ENCODE measurements at regions not wholly inside any gene's neighbourhood (a gene's known extent, or its start where the extent isn't known, plus 50 kb on each side); places are given as distances from the start of the nearest gene placed in this dataset.

- TF ChIP-seq CSRNP3 (CRISPR knock-in tag; IDR thresholded peaks at IDR 0.05) = no peak
- no peak for TF ChIP-seq ZNF8 (CRISPR knock-in tag; IDR thresholded peaks at IDR 0.05)
- TF ChIP-seq OSR1 (CRISPR knock-in tag; IDR thresholded peaks at IDR 0.05) = no peak
- no peak for TF ChIP-seq ESRRG (CRISPR knock-in tag; IDR thresholded peaks at IDR 0.05)
- TF ChIP-seq CSDC2 (CRISPR knock-in tag; IDR thresholded peaks at IDR 0.05) = no peak
These were observed 66.5 kb upstream of the PRKG1 start (continued) for GRCh38 chr10:51007781-51008180.

- no peak for ATAC-seq
- TF ChIP-seq ARNTL (CRISPR knock-in tag; IDR thresholded peaks at IDR 0.05; ENCODE audit: borderline replicate concordance, low read depth) = no peak
- no peak for TF ChIP-seq SNAI2 (CRISPR knock-in tag; IDR thresholded peaks at IDR 0.05)
- no peak for TF ChIP-seq CSDC2 (CRISPR knock-in tag; IDR thresholded peaks at IDR 0.05)
- TF ChIP-seq ZNF565 (CRISPR knock-in tag; conservative IDR thresholded peaks at IDR 0.05; ENCODE audit: low read depth) = no peak
- TF ChIP-seq CREB5 (CRISPR knock-in tag; IDR thresholded peaks at IDR 0.05; ENCODE audit: low read depth) = no peak
- TF ChIP-seq GLIS3 (CRISPR knock-in tag; IDR thresholded peaks at IDR 0.05) = no peak
- TF ChIP-seq ZFP3 (CRISPR knock-in tag; IDR thresholded peaks at IDR 0.05) = no peak
- no peak for TF ChIP-seq ZC3H10 (CRISPR knock-in tag; IDR thresholded peaks at IDR 0.05)
- TF ChIP-seq TCF4 (CRISPR knock-in tag; IDR thresholded peaks at IDR 0.05; ENCODE audit: borderline replicate concordance) = no peak
- no peak for TF ChIP-seq OSR1 (CRISPR knock-in tag; IDR thresholded peaks at IDR 0.05)
- no peak for TF ChIP-seq ISL1 (CRISPR knock-in tag; IDR thresholded peaks at IDR 0.05)
- no peak for TF ChIP-seq ZFP30 (CRISPR knock-in tag; IDR thresholded peaks at IDR 0.05)
- no peak for TF ChIP-seq RARB (CRISPR knock-in tag; IDR thresholded peaks at IDR 0.05)
These were observed 65.9 kb upstream of the PRKG1 start for GRCh38 chr10:51008346-51008745.

GRCh38 chr10:51010977-51011376, 63.3 kb upstream of the PRKG1 start:
- TF ChIP-seq ISL1 (CRISPR knock-in tag; IDR thresholded peaks at IDR 0.05) = no peak
- no peak for TF ChIP-seq ESRRG (CRISPR knock-in tag; IDR thresholded peaks at IDR 0.05)
- TF ChIP-seq BACH2 (CRISPR knock-in tag; IDR thresholded peaks at IDR 0.05; ENCODE audit: borderline replicate concordance) = no peak
- no peak for TF ChIP-seq TSHZ2 (CRISPR knock-in tag; IDR thresholded peaks at IDR 0.05)
- no peak for TF ChIP-seq CSRNP3 (CRISPR knock-in tag; IDR thresholded peaks at IDR 0.05)
- TF ChIP-seq GLIS3 (CRISPR knock-in tag; IDR thresholded peaks at IDR 0.05) = no peak
- TF ChIP-seq ZFP3 (CRISPR knock-in tag; IDR thresholded peaks at IDR 0.05) = no peak
- no peak for TF ChIP-seq ZC3H10 (CRISPR knock-in tag; IDR thresholded peaks at IDR 0.05)
- TF ChIP-seq ZNF8 (CRISPR knock-in tag; IDR thresholded peaks at IDR 0.05) = no peak
- no peak for TF ChIP-seq PPARA (CRISPR knock-in tag; IDR thresholded peaks at IDR 0.05; ENCODE audit: borderline replicate concordance)
- TF ChIP-seq POU6F1 (CRISPR knock-in tag; IDR thresholded peaks at IDR 0.05; ENCODE audit: borderline replicate concordance, low read depth) = no peak
- peak; percentile 78 for ATAC-seq

GRCh38 chr10:51012073-51012472, 62.2 kb upstream of the PRKG1 start:
- no peak for ATAC-seq
- no peak for TF ChIP-seq ZNF70 (CRISPR knock-in tag; IDR thresholded peaks at IDR 0.05)
- TF ChIP-seq OSR1 (CRISPR knock-in tag; IDR thresholded peaks at IDR 0.05) = no peak
- no peak for TF ChIP-seq GLIS3 (CRISPR knock-in tag; IDR thresholded peaks at IDR 0.05)
- TF ChIP-seq ZNF8 (CRISPR knock-in tag; IDR thresholded peaks at IDR 0.05) = no peak
- TF ChIP-seq ESRRG (CRISPR knock-in tag; IDR thresholded peaks at IDR 0.05) = no peak
- no peak for TF ChIP-seq ARNTL (CRISPR knock-in tag; IDR thresholded peaks at IDR 0.05; ENCODE audit: borderline replicate concordance, low read depth)
- TF ChIP-seq BACH2 (CRISPR knock-in tag; IDR thresholded peaks at IDR 0.05; ENCODE audit: borderline replicate concordance) = no peak
- TF ChIP-seq PATZ1 (CRISPR knock-in tag; IDR thresholded peaks at IDR 0.05; ENCODE audit: borderline replicate concordance) = no peak
- TF ChIP-seq TCF4 (CRISPR knock-in tag; IDR thresholded peaks at IDR 0.05; ENCODE audit: borderline replicate concordance) = no peak
- TF ChIP-seq ZNF565 (CRISPR knock-in tag; conservative IDR thresholded peaks at IDR 0.05; ENCODE audit: low read depth) = no peak
- no peak for TF ChIP-seq ZC3H10 (CRISPR knock-in tag; IDR thresholded peaks at IDR 0.05)
- TF ChIP-seq RARB (CRISPR knock-in tag; IDR thresholded peaks at IDR 0.05) = no peak
- no peak for TF ChIP-seq ZFP30 (CRISPR knock-in tag; IDR thresholded peaks at IDR 0.05)
- no peak for TF ChIP-seq CREB5 (CRISPR knock-in tag; IDR thresholded peaks at IDR 0.05; ENCODE audit: low read depth)

All from SK-N-SH treated with all-trans-retinoic acid at 6 μM for 48 hours (cell line).